ENCODE measurements at regions not wholly inside any gene's neighbourhood (a gene's known extent, or its start where the extent isn't known, plus 50 kb on each side); places are given as distances from the start of the nearest gene placed in this dataset.

DNA sequence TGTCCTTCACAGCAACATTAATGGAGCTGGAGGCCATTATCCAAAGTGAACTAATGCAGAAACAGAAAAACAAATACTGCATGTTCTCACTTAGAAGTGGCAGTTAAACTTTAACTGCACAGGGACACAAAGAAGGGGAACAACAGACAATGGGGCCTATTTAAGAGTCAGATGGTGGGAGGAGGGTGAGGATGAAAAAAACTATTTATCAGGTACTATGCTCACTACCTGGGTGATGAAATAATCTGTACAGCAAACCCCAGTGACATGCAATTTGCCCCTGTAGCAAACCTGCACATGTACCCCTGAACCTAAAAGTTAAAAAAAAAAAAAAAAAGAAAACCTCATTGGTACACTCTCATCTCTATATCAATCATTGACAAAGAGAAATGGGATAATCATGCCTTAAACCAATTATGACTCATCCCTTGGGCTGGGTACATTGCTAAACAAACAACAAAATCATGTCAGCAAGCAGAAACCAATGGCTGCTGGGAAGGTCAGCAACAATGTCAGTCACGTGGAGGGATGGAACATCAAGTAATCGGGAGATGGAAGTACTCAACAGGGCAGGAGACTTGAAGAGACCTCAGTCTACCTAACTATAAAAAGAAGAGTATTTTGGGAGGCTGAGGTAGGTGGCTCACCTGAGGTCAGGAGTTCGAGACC, 479.2 kb downstream of the RMST start:
- Histone ChIP-seq H3K27ac (ENCODE audit: low read depth in 1 of 2, low read length in 1 of 2) (no peak overlapping the region), H3K9ac (ENCODE audit: insufficient read depth in 1 of 2, low read length in 2 of 2) (no peak overlapping the region), H3K4me3 (no peak overlapping the region), H3K9me3 (ENCODE audit: control insufficient read depth in 4 of 4, insufficient read depth in 3 of 4, low read length in 3 of 4) (no peaks in the 10 kb centered on the region), H3K4me1 (ENCODE audit: control insufficient read depth in 5 of 5, insufficient read depth in 5 of 5, low read length in 5 of 5) (peaks cover 0 to 6% (median 0%) of the 10 kb centered on the region in 5 donors), H3K27me3 (ENCODE audit: control insufficient read depth in 3 of 3, insufficient read depth in 3 of 3, low read length in 2 of 3) (no peaks in the 10 kb centered on the region), H3K36me3 (ENCODE audit: control insufficient read depth in 4 of 4, insufficient read depth in 4 of 4, low read length in 4 of 4) (no peaks in the 10 kb centered on the region)
- no peak for DNase-seq
- WGBS, 2 donors, result 91 to 96% methylated on average over 3 of the region's 3 CpGs
- TF ChIP-seq, protein P1, sequence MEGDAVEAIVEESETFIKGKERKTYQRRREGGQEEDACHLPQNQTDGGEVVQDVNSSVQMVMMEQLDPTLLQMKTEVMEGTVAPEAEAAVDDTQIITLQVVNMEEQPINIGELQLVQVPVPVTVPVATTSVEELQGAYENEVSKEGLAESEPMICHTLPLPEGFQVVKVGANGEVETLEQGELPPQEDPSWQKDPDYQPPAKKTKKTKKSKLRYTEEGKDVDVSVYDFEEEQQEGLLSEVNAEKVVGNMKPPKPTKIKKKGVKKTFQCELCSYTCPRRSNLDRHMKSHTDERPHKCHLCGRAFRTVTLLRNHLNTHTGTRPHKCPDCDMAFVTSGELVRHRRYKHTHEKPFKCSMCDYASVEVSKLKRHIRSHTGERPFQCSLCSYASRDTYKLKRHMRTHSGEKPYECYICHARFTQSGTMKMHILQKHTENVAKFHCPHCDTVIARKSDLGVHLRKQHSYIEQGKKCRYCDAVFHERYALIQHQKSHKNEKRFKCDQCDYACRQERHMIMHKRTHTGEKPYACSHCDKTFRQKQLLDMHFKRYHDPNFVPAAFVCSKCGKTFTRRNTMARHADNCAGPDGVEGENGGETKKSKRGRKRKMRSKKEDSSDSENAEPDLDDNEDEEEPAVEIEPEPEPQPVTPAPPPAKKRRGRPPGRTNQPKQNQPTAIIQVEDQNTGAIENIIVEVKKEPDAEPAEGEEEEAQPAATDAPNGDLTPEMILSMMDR (IDR thresholded peaks at IDR 0.05; ENCODE audit: control extremely low read depth, extremely low read depth), result no peak
- ATAC-seq (ENCODE audit: insufficient read depth, low FRiP score), result no peak

DNA sequence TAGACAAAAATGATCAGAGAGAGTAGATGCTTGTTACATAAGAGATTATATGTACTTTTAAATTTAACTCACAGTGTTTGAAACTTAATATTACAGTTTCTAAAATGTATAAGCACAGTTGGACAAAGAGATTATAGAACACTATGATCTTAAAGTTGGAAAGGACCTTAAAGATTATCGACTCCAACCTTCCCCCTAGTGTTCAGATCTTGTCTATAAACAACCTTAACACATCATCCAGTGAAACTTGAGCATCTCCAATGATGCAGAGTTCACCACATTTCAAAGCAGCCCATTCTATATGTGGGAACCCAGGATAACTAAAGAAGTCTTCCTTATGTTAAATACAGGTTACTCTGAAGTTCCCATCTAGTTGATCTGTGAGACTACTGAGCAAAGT, 480.8 kb downstream of the RMST start:
- Histone ChIP-seq H3K4me3 (no peak overlapping the region), H3K4me1 (ENCODE audit: control insufficient read depth in 5 of 5, insufficient read depth in 5 of 5, low read length in 5 of 5) (peaks cover 0 to 2% (median 0%) of the 10 kb centered on the region in 5 donors), H3K36me3 (ENCODE audit: control insufficient read depth in 4 of 4, insufficient read depth in 4 of 4, low read length in 4 of 4) (no peaks in the 10 kb centered on the region), H3K27ac (ENCODE audit: low read depth in 1 of 2, low read length in 1 of 2) (no peak overlapping the region), H3K9ac (ENCODE audit: insufficient read depth in 1 of 2, low read length in 2 of 2) (no peak overlapping the region), H3K27me3 (ENCODE audit: control insufficient read depth in 3 of 3, insufficient read depth in 3 of 3, low read length in 2 of 3) (no peaks in the 10 kb centered on the region), H3K9me3 (ENCODE audit: control insufficient read depth in 4 of 4, insufficient read depth in 3 of 4, low read length in 3 of 4) (peaks cover 0 to 3% (median 0%) of the 10 kb centered on the region in 4 donors)
- TF ChIP-seq, protein P1 (IDR thresholded peaks at IDR 0.05; ENCODE audit: control extremely low read depth, extremely low read depth), result no peak
- DNase-seq (peak in 2 of 3 donors; percentile 3 to 18), ATAC-seq (ENCODE audit: insufficient read depth, low FRiP score) (no peak)
- 76 to 91% methylated on average over 1 of the region's 1 CpG for WGBS, 2 donors

DNA sequence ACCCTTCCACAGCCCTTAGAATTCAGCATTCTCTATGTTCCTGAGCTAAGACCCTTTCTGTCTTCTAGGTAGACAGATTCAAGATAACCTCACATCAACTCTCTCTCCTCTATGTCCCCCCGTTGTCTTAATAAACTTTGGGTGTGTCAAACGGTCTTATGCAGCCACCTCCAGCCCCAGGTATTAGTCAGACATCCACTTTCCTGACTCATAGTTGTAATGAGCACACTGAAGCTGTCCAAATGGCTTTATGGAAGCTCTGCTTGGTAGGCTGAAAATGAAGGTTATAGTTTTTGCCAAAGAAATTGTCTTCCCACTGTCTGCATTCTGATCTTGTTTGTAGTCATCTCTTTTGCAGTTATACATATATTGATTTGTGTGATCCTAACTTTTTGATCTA, 482.0 kb downstream of the RMST start:
- Histone ChIP-seq H3K27ac (ENCODE audit: low read depth in 1 of 2, low read length in 1 of 2) (no peak overlapping the region), H3K9ac (ENCODE audit: insufficient read depth in 1 of 2, low read length in 2 of 2) (no peak overlapping the region), H3K4me3 (no peak overlapping the region), H3K9me3 (ENCODE audit: control insufficient read depth in 4 of 4, insufficient read depth in 3 of 4, low read length in 3 of 4) (peaks cover 0 to 3% (median 0%) of the 10 kb centered on the region in 4 donors), H3K27me3 (ENCODE audit: control insufficient read depth in 3 of 3, insufficient read depth in 3 of 3, low read length in 2 of 3) (no peaks in the 10 kb centered on the region), H3K36me3 (ENCODE audit: control insufficient read depth in 4 of 4, insufficient read depth in 4 of 4, low read length in 4 of 4) (no peaks in the 10 kb centered on the region), H3K4me1 (ENCODE audit: control insufficient read depth in 5 of 5, insufficient read depth in 5 of 5, low read length in 5 of 5) (no peaks in the 10 kb centered on the region)
- ATAC-seq (ENCODE audit: insufficient read depth, low FRiP score) (no peak), DNase-seq (no peak)
- TF ChIP-seq, protein P1 (IDR thresholded peaks at IDR 0.05; ENCODE audit: control extremely low read depth, extremely low read depth), result no peak
- 73 to 87% methylated on average over 2 of the region's 2 CpGs for WGBS, 2 donors

DNA sequence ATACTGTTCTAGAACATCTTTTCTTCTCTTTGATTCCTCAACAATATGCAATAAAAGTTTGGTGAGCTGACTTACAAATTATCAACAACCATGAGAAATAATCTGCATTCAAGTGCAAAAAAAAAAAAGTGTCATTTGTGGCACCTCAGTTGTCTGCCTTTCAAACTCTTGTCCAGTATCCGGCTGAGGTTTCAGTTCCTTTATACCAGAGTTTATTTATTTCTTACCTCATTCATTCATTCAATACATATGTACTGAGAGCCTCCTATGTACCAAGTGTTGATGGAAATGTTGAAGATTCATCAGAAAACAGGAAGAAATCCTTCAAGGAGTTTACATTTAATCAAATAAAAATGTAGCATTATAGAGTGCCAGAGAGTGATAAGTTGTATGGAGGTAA, 484.1 kb downstream of the RMST start:
- H3K4me3 ChIP-seq, result no peak overlapping the region
- H3K9ac ChIP-seq (ENCODE audit: insufficient read depth in 1 of 2, low read length in 2 of 2), result no peak overlapping the region
- TF ChIP-seq, protein P1 (IDR thresholded peaks at IDR 0.05; ENCODE audit: control extremely low read depth, extremely low read depth), result no peak
- no peak for DNase-seq
- no peaks in the 10 kb centered on the region for H3K4me1 ChIP-seq (ENCODE audit: control insufficient read depth in 5 of 5, insufficient read depth in 5 of 5, low read length in 5 of 5)
- no peaks in the 10 kb centered on the region for H3K27me3 ChIP-seq (ENCODE audit: control insufficient read depth in 3 of 3, insufficient read depth in 3 of 3, low read length in 2 of 3)
- WGBS, 2 donors, result 77 to 90% methylated on average over 1 of the region's 1 CpG
- ATAC-seq (ENCODE audit: insufficient read depth, low FRiP score), result no peak
- H3K36me3 ChIP-seq (ENCODE audit: control insufficient read depth in 4 of 4, insufficient read depth in 4 of 4, low read length in 4 of 4), result no peaks in the 10 kb centered on the region
- peaks cover 0 to 3% (median 0%) of the 10 kb centered on the region in 4 donors for H3K9me3 ChIP-seq (ENCODE audit: control insufficient read depth in 4 of 4, insufficient read depth in 3 of 4, low read length in 3 of 4)
- no peak overlapping the region for H3K27ac ChIP-seq (ENCODE audit: low read depth in 1 of 2, low read length in 1 of 2)
